Bronchial epithelial cell (primary cell): ENCODE measurements at regions not wholly inside any gene's neighbourhood (a gene's known extent, or its start where the extent isn't known, plus 50 kb on each side); places are given as distances from the start of the nearest gene placed in this dataset.

Source experiments
- DNase-seq: peaks from one replicate; pipeline ENCODE4 v3.0.0-alpha.2; 2010; ENCODE audit warnings: low read depth
- FAIRE-seq: peaks from 2 replicates; lab custom pipeline; 2011; peaks lifted over from hg19 to GRCh38; lab: Jason Lieb, UNC
- H3K27me3 ChIP-seq: 2 replicates; pipeline ENCODE4 v1.5.1; 2011; ENCODE audit warnings: low read length; ENCODE audit not compliant: control insufficient read depth, insufficient read depth
- H3K36me3 ChIP-seq: 2 replicates; pipeline ENCODE4 v1.5.1; 2011; ENCODE audit warnings: low read length; ENCODE audit not compliant: control insufficient read depth, insufficient read depth
- H3K4me3 ChIP-seq: 2 replicates; pipeline ENCODE4 v1.5.1; 2011; ENCODE audit warnings: mild to moderate bottlenecking, low read depth, low read length, control low read depth
- TF ChIP-seq, protein P1 (sequence below): IDR thresholded peaks from 2 replicates; pipeline ENCODE4 v1.5.1; 2011; ENCODE audit warnings: mild to moderate bottlenecking, moderate library complexity, low read length, control low read depth, inconsistent platforms; ENCODE audit not compliant: insufficient read depth, severe bottlenecking

- no peak for DNase-seq
- TF ChIP-seq, protein P1, sequence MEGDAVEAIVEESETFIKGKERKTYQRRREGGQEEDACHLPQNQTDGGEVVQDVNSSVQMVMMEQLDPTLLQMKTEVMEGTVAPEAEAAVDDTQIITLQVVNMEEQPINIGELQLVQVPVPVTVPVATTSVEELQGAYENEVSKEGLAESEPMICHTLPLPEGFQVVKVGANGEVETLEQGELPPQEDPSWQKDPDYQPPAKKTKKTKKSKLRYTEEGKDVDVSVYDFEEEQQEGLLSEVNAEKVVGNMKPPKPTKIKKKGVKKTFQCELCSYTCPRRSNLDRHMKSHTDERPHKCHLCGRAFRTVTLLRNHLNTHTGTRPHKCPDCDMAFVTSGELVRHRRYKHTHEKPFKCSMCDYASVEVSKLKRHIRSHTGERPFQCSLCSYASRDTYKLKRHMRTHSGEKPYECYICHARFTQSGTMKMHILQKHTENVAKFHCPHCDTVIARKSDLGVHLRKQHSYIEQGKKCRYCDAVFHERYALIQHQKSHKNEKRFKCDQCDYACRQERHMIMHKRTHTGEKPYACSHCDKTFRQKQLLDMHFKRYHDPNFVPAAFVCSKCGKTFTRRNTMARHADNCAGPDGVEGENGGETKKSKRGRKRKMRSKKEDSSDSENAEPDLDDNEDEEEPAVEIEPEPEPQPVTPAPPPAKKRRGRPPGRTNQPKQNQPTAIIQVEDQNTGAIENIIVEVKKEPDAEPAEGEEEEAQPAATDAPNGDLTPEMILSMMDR = no peak
- FAIRE-seq = no peak
- H3K27me3 ChIP-seq = no peaks in the 10 kb centered on the region
- no peak overlapping the region for H3K4me3 ChIP-seq
- no peaks in the 10 kb centered on the region for H3K36me3 ChIP-seq
Measured at GRCh38 chr12:59075141-59075540, 154.8 kb upstream of the LRIG3 start.

- DNase-seq (no peak), FAIRE-seq (no peak)
Measured at GRCh38 chr12:59070322-59070933, 150.1 kb upstream of the LRIG3 start.

DNA sequence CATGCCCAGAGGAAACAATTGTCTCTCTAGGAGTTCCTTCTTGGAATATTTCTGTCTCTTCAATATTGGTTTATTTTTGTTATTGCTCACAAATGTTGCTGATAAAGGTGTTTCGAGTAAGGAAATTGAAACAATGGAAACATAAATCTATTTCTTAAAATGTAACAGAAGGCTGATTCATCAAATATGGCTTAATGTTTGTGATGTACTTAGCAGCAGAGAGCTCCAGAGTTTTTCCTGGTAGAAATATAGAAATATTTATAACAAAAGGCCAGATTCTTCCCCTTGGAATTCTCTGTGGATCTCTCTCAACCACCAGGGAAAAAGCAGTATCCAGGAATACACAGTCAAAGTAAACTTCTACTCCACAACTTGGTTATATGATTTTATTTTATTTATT is 149.2 kb upstream of the LRIG3 start:
- FAIRE-seq (no peak), DNase-seq (no peak)
- TF ChIP-seq, protein P1 = no peak
- Histone ChIP-seq H3K4me3 (no peak overlapping the region), H3K27me3 (no peaks in the 10 kb centered on the region), H3K36me3 (no peaks in the 10 kb centered on the region)

More at GRCh38 chr12:59070322-59070933, 150.1 kb upstream of the LRIG3 start:
- H3K4me3 ChIP-seq = no peak overlapping the region
- no peaks in the 10 kb centered on the region for H3K36me3 ChIP-seq
- TF ChIP-seq, protein P1 = no peak
- H3K27me3 ChIP-seq = no peaks in the 10 kb centered on the region

- H3K27me3 ChIP-seq = no peaks in the 10 kb centered on the region
- DNase-seq (no peak), FAIRE-seq (no peak)
- no peak overlapping the region for H3K4me3 ChIP-seq
- H3K36me3 ChIP-seq = no peaks in the 10 kb centered on the region
- TF ChIP-seq, protein P1 = no peak
Measured at GRCh38 chr12:59068436-59068835, 148.1 kb upstream of the LRIG3 start.

- no peaks in the 10 kb centered on the region for H3K36me3 ChIP-seq
- H3K27me3 ChIP-seq = no peaks in the 10 kb centered on the region
- DNase-seq (peak; percentile 99), FAIRE-seq (peak; percentile 89)
- TF ChIP-seq, protein P1 = no peak
- no peak overlapping the region for H3K4me3 ChIP-seq
Measured at GRCh38 chr12:59067083-59067482, 146.8 kb upstream of the LRIG3 start.

- Histone ChIP-seq H3K36me3 (no peaks in the 10 kb centered on the region), H3K4me3 (no peak overlapping the region), H3K27me3 (no peaks in the 10 kb centered on the region)
- peak; percentile 82 for DNase-seq
- TF ChIP-seq, protein P1 = no peak
- FAIRE-seq = no peak
Measured at GRCh38 chr12:59066445-59066844, 146.1 kb upstream of the LRIG3 start.
